MV-4-11 (cell line): ENCODE measurements at regions not wholly inside any gene's neighbourhood (a gene's known extent, or its start where the extent isn't known, plus 50 kb on each side); places are given as distances from the start of the nearest gene placed in this dataset.

ENCODE experiments used
- DNase-seq: peaks from one replicate; lab custom pipeline; 2025; lab: John Stamatoyannopoulos, UW

DNA sequence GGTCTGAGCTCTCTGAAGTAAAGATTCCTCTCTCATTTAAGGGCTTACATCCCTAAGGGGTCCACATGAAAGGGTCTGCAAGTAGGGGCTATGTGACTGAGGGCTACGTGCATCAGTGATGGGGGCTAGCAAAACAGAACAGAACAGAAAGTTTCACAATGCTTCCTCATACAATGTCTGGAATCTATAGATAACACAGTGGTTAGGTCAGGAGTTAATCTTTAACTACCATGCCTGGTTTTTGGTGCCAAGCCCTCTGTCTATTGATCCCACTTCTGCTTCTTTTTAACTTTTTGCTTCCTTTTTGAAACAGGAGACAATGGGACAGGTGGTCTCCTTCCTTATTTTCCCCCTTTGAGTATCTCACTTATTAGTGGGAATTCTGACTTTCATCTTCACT lies 263.0 kb downstream of the DDX3Y start:
- peak; percentile 74 for DNase-seq

GRCh38 chrY:13168257-13168656 lies 263.6 kb downstream of the DDX3Y start:
- no peak for DNase-seq
